GM12878 (cell line): ENCODE measurements at regions not wholly inside any gene's neighbourhood (a gene's known extent, or its start where the extent isn't known, plus 50 kb on each side); places are given as distances from the start of the nearest gene placed in this dataset.

ENCODE experiments used
- ATAC-seq: fragments of 200-7000 bp; cut with Tn5 transposase; 3 replicates; pipeline ENCODE4 v1.9.1; 2020; ENCODE audit warnings: mild to moderate bottlenecking, moderate library complexity
- BruUV-seq: library from RNA; stranded (reverse); fragments of 400-500 nt; replicated peaks from 2 replicates; lab custom pipeline; 2021; lab: Mats Ljungman, UMichigan
- CTCF ChIA-PET: fragments of 300-600 bp; sonication (Branson Sonifier 250); formaldehyde crosslinking; extraction: SDS; loops from one replicate; lab custom pipeline; 2021; ENCODE audit warnings: inconsistent platforms; lab: Yijun Ruan, JAX
- POLR2A ChIA-PET: fragments of 350-600 bp; formaldehyde crosslinking; extraction: SDS; loops from one replicate; lab custom pipeline; 2021; ENCODE audit warnings: inconsistent platforms; lab: Charles Lee
- RAD21 ChIA-PET: fragments of 300-600 bp; sonication (Branson Sonifier 250); formaldehyde crosslinking; loops from one replicate; lab custom pipeline; 2023; ENCODE audit warnings: antibody characterized with exemption; ENCODE audit not compliant: unreplicated experiment; lab: Charles Lee
- SMC1A ChIA-PET: fragments of 300-600 bp; sonication (Branson Sonifier 250); formaldehyde crosslinking; loops from one replicate; lab custom pipeline; 2023; ENCODE audit not compliant: unreplicated experiment, uncharacterized antibody; lab: Charles Lee
- DNase-seq: peaks from one replicate; pipeline ENCODE4 v3.0.0-alpha.2; 2011; ENCODE audit warnings: low read depth, low spot score
- FAIRE-seq: peaks from 3 replicates; lab custom pipeline; 2011; peaks lifted over from hg19 to GRCh38; lab: Jason Lieb, UNC
- H2AFZ ChIP-seq: 2 replicates; pipeline ENCODE4 v1.6.0; 2011; ENCODE audit warnings: low read depth, low read length, control low read depth; ENCODE audit not compliant: control insufficient read depth
- H3K27ac ChIP-seq: 2 replicates; pipeline ENCODE4 v1.5.1; 2011; ENCODE audit warnings: control low read depth; ENCODE audit not compliant: control insufficient read depth, insufficient read depth
- H3K27me3 ChIP-seq, 2 experiments: replicated peaks in 1 of 2; 2 replicates each; pipeline versions ENCODE4 v1.6.0 to v1.6.1; 2011; ENCODE audit warnings: low read length in 1 of 2; ENCODE audit not compliant: control insufficient read depth in 2 of 2, insufficient read depth in 2 of 2
- H3K36me3 ChIP-seq, 2 experiments: 2 replicates each; pipeline ENCODE4 v1.5.1; 2011; ENCODE audit warnings: low read length in 1 of 2; ENCODE audit not compliant: control insufficient read depth in 2 of 2, insufficient read depth in 2 of 2
- H3K4me1 ChIP-seq: 2 replicates; pipeline ENCODE4 v1.6.1; 2011; ENCODE audit warnings: mild to moderate bottlenecking, low read length, moderate library complexity, mixed read lengths; ENCODE audit not compliant: control insufficient read depth, insufficient read depth
- H3K4me2 ChIP-seq: 2 replicates; pipeline ENCODE4 v1.6.0; 2011; ENCODE audit warnings: control low read depth; ENCODE audit not compliant: control insufficient read depth, insufficient read depth
- H3K4me3 ChIP-seq: fragments of 200-600 bp; sonication (generic); 2 replicates; pipeline ENCODE4 v1.5.1; 2016
- H3K79me2 ChIP-seq: 2 replicates; pipeline ENCODE4 v1.6.0; 2011; ENCODE audit warnings: low read length; ENCODE audit not compliant: control insufficient read depth, insufficient read depth
- H3K9ac ChIP-seq: 2 replicates; pipeline ENCODE4 v1.8.0; 2011; ENCODE audit warnings: low read length, control low read depth, mixed read lengths; ENCODE audit not compliant: control insufficient read depth, insufficient read depth
- H3K9me3 ChIP-seq: replicated peaks from 3 replicates; pipeline ENCODE4 v1.5.1; 2011; ENCODE audit warnings: mild to moderate bottlenecking, low read length; ENCODE audit not compliant: control insufficient read depth, insufficient read depth
- H4K20me1 ChIP-seq: 2 replicates; pipeline ENCODE4 v1.6.0; 2011; ENCODE audit not compliant: control insufficient read depth, insufficient read depth
- ATF7 ChIP-seq: fragments of 450-650 bp; IDR thresholded peaks from 2 replicates; pipeline ENCODE4 v1.6.1; 2016; ENCODE audit warnings: low read depth, mild to moderate bottlenecking
- FOXK2 ChIP-seq: fragments of 450-650 bp; IDR thresholded peaks from 2 replicates; pipeline ENCODE4 v1.6.1; 2017; ENCODE audit warnings: mild to moderate bottlenecking, moderate library complexity
- HDAC6 ChIP-seq: fragments of 200-600 bp; sonication (generic); IDR thresholded peaks from one replicate; pipeline ENCODE4 v1.8.0; 2017; ENCODE audit warnings: antibody characterized with exemption; ENCODE audit not compliant: unreplicated experiment
- MLLT1 ChIP-seq: fragments of 450-650 bp; IDR thresholded peaks from 2 replicates; pipeline ENCODE4 v1.6.1; 2016; ENCODE audit warnings: mild to moderate bottlenecking
- NBN ChIP-seq: fragments of 450-650 bp; IDR thresholded peaks from 2 replicates; pipeline ENCODE4 v1.6.1; 2016
- NFYB ChIP-seq: IDR thresholded peaks from 2 replicates; pipeline ENCODE4 v1.6.1; 2011; ENCODE audit warnings: low read depth, mild to moderate bottlenecking, low read length, improper control_type of control experiment, moderate library complexity; ENCODE audit not compliant: insufficient read depth
- NKRF ChIP-seq: fragments of 450-650 bp; conservative IDR thresholded peaks from 2 replicates; pipeline ENCODE4 v1.6.1; 2017; ENCODE audit warnings: mild to moderate bottlenecking, moderate library complexity
- PAX5 ChIP-seq: IDR thresholded peaks from 2 replicates; pipeline ENCODE4 v1.6.1; 2011; ENCODE audit warnings: low read depth, low read length, borderline replicate concordance
- SP1 ChIP-seq: IDR thresholded peaks from one replicate; pipeline ENCODE4 v1.6.1; 2011; ENCODE audit warnings: low read depth, low read length
- WGBS: methylation state at CpG from one replicate; pipeline ENCODE4 v1.1.6; 2016; ENCODE audit warnings: low lambda C conversion rate; ENCODE audit not compliant: insufficient replicate concordance, insufficient coverage; ENCODE audit errors: missing lambda C conversion rate; 5-methylcytosine and 5-hydroxymethylcytosine counted together
- in situ Hi-C: fragments of 300-500 bp; cut with MboI; formaldehyde crosslinking; loops from 9 replicates; pipeline ENCODE4 v1.14.3; 2018; ENCODE audit warnings: mixed read lengths
- intact Hi-C: fragments of 100-400 bp; cut with micrococcal nuclease; formaldehyde crosslinking; loops from one replicate; pipeline ENCODE4 v1.14.2; 2022; ENCODE audit not compliant: unreplicated experiment
- TF ChIP-seq, protein P1 (sequence below): fragments of 450-650 bp; formaldehyde crosslinking; IDR thresholded peaks from 2 replicates; pipeline ENCODE4 v1.5.0; 2022; ENCODE audit warnings: mild to moderate bottlenecking, missing genetic modification characterization

- H3K79me2 ChIP-seq, result no peaks in the 10 kb centered on the region
- TF ChIP-seq, protein P1, sequence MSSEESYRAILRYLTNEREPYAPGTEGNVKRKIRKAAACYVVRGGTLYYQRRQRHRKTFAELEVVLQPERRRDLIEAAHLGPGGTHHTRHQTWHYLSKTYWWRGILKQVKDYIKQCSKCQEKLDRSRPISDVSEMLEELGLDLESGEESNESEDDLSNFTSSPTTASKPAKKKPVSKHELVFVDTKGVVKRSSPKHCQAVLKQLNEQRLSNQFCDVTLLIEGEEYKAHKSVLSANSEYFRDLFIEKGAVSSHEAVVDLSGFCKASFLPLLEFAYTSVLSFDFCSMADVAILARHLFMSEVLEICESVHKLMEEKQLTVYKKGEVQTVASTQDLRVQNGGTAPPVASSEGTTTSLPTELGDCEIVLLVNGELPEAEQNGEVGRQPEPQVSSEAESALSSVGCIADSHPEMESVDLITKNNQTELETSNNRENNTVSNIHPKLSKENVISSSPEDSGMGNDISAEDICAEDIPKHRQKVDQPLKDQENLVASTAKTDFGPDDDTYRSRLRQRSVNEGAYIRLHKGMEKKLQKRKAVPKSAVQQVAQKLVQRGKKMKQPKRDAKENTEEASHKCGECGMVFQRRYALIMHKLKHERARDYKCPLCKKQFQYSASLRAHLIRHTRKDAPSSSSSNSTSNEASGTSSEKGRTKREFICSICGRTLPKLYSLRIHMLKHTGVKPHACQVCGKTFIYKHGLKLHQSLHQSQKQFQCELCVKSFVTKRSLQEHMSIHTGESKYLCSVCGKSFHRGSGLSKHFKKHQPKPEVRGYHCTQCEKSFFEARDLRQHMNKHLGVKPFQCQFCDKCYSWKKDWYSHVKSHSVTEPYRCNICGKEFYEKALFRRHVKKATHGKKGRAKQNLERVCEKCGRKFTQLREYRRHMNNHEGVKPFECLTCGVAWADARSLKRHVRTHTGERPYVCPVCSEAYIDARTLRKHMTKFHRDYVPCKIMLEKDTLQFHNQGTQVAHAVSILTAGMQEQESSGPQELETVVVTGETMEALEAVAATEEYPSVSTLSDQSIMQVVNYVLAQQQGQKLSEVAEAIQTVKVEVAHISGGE (CRISPR knock-in tag), result no peak
- TF ChIP-seq NBN (no peak), SP1 (no peak), NFYB (no peak), HDAC6 (no peak), NKRF (no peak), MLLT1 (no peak), FOXK2 (no peak), ATF7 (no peak), PAX5 (no peak)
- DNase-seq, result no peak
- H3K27me3 ChIP-seq, result no peaks in the 10 kb centered on the region
- ATAC-seq, result no peak
- H3K36me3 ChIP-seq, result no peaks in the 10 kb centered on the region
- RAD21 ChIA-PET, result no interaction called here
- intact Hi-C loops (no loop called here), in situ Hi-C loops (no loop called here)
- no peak overlapping the region for H3K9ac ChIP-seq
- POLR2A ChIA-PET, result no interaction called here
- H3K4me2 ChIP-seq, result no peak overlapping the region
- no peak for FAIRE-seq
- H4K20me1 ChIP-seq, result no peaks in the 10 kb centered on the region
- H3K4me3 ChIP-seq, result no peak overlapping the region
- CTCF ChIA-PET, result no interaction called here
- BruUV-seq, result no TSS peak
- 70% methylated on average over 5 of the region's 5 CpGs for WGBS
- no peaks in the 10 kb centered on the region for H3K4me1 ChIP-seq
- SMC1A ChIA-PET, result no interaction called here
- H3K27ac ChIP-seq, result no peak overlapping the region
- H2AFZ ChIP-seq, result no peak overlapping the region
- no peaks in the 10 kb centered on the region for H3K9me3 ChIP-seq
These were observed 782.4 kb upstream of the SOX9 start for GRCh38 chr17:71338396-71338795.
